Kidney tubule cell (primary cell): ENCODE measurements at regions not wholly inside any gene's neighbourhood (a gene's known extent, or its start where the extent isn't known, plus 50 kb on each side); places are given as distances from the start of the nearest gene placed in this dataset.
"Not testable (repeated sequence)": the region's sequence is repeated elsewhere in the genome, so short reads cannot be mapped to it uniquely, and the experiment has no call there.

ENCODE experiments used
- DNase-seq: peaks from one replicate; pipeline ENCODE4 v3.0.0-alpha.2; 2018; ENCODE audit warnings: low spot score

DNA sequence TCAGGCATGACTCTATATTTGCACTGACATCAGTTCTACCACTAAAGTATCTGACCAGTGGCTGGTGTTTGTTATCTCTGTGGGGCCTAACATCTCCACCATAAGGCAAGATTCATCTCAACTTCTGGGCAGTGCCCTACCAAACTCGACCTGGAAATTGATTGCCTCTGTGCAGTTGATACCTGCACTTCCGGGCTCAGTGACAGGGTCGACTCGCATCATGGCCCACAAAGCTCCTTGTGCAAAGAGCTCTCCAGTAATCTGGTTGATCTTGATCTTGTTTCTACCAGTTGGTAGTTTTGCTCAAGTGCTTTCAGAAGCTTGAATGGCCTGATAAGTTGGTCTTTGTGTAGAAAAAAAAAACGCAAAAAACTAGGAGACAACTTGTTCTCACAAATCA, 501.1 kb upstream of the JAG1 start:
- no peak for DNase-seq

DNA sequence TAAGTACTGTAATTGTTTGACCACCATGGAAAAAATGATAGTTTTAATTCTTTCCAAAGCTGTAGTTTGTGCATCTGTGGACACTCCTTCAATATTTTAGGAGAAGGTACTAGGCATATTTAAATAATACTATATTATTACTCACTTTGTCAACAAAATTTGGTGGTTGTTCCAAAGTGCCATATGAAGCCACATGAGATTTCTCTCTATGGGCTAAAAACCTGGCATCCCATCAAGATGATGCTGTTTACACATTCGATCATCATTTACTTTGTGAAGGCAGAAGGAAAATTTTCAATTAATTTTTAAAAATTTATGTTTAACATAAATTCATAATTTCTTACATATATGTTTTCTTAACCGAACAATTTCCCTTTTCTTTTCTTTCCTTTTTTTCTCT, 502.6 kb upstream of the JAG1 start:
- no peak for DNase-seq

DNA sequence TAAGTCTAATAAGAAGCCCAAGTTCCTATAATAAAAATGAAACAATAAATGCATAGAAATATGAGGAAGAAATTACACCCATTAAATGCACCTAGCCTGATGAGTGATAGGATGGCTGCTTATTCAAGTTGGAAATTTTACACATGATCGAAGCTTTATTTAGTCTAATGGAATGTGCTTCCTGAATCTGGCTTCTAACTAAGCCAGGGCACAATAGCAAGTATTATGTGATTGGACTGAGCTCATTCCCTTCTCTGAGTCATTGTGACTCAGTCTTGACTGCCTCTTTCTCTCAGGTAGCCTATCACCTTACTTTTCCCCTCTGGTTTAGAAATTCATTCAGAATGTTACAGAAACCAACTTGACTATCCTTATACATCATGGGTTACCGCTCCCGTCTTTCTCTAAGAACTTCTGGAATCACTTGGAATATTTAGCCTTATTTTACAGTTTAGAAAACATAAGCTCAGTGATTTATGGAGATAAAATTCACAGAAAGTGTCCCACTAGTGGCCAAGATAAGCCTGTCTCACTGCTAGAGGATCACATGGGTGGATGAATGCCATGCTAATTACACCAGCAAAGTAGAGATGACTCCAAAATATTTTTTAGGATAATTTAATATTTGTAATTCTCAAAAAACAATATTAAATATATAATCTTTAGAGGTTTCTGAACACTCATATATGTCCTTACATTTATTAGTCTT, 505.3 kb upstream of the JAG1 start:
- DNase-seq, result peak; percentile 98

DNA sequence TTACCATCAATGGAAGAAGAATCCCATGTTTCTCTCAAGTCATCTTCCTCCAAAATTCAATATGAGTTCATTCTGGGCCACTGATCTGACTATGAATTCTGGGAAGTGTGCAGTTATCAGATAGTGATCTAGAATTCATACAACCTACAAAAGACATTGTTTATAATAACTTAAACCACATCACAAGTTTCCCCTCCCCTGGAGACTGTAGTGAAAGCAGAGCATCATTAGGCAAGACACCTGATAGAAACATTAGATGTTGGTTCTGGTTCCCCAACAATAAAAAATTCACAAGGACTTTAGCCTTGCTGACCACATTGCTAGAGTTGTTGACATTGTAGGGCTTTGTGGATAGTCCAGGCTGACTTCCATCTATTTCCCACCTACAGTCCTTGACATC, 506.4 kb upstream of the JAG1 start:
- DNase-seq, result no peak

DNA sequence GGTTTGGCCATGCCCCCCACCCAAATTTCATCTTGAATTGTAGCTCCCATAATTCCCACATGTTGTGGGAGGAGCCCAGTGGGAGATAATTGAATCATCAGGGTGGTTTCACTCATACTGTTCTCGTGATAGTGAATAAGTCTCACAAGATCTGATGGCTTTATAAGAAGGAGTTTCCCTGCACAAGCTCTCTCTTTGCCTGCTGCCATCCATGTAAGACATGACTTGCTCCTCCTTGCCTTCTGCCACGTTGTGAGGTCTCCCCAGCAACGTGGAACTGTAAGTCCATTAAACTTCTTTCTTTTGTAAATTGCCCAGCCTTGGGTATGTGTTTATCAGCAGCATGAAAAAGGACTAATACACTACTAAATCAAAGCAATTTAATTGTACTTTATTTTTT, 507.3 kb upstream of the JAG1 start:
- not testable (repeated sequence) for DNase-seq

DNA sequence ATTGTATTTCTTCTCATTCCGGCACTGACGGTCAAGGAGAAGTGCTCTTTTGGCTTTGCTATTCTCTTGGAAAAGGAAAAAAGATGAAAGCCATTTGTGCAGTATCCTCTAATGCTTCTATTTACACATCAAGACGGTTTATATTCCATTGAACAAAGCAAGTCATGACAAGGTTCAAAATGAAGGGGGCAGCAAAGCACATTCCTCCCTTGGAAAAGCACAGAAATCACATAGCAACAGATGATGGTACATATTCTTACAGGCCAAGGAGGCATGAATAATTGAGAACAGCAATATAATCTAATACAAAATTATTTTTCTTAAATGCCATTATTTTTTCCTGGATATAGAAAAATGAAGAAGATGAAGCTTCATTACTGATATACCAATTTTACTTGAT, 508.2 kb upstream of the JAG1 start:
- DNase-seq, result no peak

DNA sequence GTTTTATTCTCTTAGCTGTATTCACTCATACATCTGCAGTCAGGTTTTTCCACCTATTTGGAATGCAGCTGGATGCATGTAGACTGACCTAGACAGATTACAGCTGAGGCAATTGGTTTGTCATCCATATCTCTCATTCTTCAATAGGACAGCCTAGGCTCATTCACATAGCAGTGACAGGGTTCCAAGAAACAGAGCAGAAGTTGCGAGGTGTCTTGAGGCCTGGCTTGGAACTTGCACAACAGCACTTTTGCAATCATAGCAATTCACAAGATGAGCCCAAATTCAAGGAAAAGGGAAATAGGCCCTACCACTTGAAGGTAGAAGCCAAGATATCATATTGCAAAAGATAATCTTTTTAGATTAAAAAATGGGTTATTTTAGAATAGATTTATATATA, 508.9 kb upstream of the JAG1 start:
- DNase-seq, result no peak

DNA sequence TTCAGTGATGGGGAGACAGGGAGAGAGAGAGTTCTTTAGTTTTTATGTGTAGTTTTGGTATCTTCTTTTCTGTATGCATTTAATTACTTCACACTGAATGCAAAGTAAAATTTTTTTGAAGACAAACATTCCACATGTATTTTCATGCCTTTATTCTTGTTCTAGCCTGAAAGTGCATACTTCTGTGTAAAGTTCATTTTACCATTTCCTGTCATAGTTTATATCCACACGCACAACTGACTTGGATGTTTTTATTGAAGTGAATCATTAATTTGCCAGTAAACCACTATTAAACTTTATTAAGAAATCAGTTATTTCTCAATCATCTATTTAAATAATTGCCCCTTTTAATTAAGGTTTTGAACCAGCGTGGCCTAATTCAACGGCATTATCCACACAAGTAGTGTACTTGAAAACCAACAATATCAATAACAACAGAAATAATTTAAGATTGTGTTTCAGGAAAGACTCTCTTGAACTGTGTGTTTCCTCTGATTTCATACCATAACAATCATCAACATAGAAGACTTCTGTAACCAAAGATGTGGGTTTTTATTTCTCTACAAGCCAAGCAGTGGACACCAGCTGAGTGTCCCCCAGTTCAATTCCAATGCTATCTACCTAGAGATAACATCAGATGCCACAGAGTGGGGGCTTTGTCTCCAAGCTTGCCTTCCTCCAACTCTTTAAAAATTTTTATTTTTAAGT, 512.7 kb upstream of the JAG1 start:
- DNase-seq, result peak; percentile 46

DNA sequence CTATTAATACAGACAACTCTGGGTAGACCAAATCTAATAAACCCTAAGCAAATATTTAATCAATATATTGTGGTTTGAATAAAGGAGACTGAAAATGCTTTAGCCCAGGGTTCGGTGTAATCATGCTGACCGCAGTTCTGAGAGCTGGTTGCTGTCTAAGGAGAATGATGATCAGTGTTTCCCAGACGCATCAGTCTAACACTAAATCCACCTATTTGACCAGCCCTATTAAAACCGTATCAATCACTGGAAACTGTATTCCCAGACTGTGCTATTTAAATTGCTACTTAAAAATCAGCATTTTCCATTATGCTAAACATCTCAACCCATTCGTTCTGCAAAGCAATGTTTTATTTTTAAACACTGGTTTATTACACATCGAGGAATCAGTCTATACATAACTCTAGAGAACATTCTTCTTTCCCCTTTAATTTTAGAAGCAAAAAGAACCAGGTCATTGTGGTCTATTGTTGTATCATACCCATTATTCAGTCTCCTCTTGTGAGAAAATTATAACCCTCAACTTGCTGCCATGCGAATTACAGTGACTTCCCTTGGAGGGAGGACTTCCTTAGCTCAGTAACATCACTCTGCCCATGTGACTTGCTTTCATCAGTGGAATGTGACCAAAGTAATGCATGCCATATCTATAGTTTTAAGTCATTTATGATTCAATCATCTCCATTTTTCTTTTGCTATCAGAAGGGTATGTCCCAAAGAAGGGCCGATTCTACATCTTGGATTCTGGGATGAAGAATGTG, 515.2 kb upstream of the JAG1 start:
- DNase-seq, result no peak

DNA sequence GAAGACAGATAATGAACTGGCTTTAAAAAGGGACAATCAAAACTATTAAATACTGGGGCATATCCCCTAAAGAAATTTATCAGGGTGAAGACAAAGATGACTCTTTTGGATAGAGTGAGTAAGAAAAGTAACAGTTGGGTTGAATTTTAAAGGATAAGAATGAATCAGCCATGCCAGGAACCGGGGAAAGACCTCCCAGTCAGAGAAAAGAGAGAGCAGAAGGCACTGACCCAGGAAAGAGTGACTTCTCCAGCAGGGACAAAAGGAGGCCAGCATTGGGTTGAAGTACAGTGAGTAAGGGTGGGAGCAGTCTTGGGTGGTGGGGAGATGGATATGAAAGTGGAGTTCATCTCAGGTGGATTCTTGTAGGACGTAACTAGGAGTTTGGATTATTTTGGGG, 516.9 kb upstream of the JAG1 start:
- DNase-seq, result peak; percentile 65

DNA sequence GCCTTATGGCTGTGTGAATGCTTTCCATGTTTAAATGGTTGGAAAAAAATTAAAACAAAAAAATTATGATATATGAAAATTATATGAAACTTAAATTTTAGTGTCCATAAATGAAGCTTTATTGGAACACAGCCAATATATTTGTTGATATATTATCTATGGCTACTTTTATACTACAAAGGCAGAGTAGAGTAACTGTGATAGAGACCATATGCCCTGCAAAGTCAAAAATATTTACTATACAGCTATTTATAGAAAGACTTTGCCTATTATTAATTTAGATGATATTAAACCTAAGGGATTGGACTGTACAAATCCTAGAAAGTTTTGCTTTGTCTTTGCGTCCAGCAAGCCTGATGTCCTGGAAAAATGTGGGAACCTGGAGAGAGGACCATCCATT, 518.3 kb upstream of the JAG1 start:
- DNase-seq, result no peak

DNA sequence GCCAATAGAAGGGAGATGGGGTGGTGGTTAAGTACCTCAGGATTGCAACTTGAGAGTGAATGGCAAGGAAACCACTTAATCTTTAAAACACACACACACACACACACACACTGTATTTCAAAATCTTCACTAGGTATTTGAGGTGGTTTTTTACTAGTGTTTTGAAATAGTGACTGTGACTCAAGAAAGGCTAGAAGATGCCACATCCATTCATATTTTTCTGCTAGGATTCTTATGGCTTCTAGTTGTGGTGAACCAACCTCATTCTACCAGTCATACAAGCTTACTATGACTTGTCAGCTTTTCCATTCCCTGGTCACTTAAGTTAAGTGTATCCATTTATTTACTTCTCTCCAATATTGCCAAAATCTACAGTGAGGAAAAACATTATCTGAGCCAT, 519.4 kb upstream of the JAG1 start:
- DNase-seq, result peak; percentile 49

DNA sequence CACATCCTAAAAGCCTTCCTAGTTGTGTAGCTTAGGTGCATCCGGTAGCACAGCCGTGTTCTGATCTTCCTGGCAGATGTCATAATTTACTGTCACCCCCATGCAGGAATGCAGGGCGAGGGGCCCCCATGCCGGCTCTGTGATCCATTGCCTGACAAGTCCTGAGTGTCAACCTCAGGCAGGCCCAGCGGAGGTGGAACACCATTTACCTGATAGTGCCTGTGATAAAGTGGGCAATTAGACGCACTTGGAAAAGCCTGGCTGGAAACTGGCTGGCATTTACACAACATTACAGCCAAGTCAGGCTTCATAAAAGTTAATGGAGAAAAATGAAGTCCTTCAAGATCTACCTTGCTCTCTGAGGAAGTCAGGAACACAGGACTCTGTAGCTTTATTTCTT, 521.4 kb upstream of the JAG1 start:
- peak; percentile 36 for DNase-seq

DNA sequence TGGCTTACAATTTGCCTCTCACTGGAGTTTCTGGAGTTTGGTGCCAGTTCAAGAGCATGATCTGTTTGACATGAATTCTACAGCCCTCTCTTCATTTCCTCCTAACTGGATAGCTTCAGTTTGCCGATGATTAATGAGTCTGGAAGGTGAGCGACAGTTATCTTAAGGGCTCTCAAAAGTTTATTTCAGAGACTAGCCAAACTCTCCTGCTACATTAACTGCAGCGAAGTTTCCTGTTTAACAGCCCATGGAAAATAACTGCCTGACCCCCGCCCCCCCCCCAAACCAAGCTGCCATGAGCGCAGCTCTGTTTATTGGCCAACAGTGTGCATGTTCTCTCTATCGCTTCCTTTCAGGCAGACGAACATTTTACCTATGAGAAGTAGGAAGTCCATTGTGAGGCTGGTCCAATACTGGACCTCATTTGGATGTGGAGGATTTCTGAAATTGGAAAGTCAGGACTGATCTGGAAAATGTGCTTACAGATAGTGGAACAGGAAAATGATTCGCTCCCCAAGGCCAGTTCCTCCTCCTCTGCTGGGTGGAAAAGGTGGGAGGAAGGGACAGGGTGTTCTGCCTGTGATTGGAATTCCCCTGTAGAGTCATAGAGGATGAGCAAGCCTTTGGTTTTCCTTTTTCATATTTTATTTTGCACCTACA, 522.2 kb upstream of the JAG1 start:
- DNase-seq, result peak; percentile 95

DNA sequence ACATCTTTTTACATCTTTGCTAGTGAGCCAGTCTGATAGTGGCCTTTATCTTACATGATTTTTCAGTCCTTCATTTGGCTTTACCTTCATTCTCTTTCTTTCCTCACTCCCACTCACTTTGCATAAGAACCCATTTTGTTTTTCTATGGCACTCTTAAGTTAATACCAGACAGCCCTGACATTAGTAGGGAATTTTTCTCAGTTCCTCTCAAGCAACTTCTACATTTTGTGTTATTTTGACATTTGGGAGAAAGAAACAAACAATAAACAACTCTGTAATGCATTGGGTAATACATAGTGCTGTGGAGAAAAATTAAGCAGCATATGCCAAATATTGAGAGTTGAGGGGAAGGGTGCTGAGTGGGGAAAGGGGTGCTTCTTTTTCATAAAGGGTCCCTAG, 524.1 kb upstream of the JAG1 start:
- DNase-seq, result no peak

DNA sequence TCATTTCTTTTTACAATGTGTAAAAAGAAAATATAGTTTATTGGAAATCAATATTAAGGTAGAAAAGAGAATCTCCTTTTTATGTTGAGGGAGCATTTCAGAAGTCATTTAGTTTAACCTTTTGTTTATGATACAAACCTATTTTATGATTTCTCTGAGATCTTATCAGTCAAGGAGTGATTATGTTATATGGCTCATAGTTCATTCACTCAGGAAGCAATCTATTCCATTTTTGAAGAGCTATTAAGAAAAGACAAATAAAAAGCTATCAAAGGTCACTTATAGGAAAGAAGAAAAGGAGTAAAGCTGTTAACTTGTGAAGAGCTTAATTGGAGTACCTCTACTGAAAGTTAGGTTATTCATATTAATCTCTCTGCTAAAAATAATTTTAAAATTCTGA, 526.6 kb upstream of the JAG1 start:
- DNase-seq, result no peak

DNA sequence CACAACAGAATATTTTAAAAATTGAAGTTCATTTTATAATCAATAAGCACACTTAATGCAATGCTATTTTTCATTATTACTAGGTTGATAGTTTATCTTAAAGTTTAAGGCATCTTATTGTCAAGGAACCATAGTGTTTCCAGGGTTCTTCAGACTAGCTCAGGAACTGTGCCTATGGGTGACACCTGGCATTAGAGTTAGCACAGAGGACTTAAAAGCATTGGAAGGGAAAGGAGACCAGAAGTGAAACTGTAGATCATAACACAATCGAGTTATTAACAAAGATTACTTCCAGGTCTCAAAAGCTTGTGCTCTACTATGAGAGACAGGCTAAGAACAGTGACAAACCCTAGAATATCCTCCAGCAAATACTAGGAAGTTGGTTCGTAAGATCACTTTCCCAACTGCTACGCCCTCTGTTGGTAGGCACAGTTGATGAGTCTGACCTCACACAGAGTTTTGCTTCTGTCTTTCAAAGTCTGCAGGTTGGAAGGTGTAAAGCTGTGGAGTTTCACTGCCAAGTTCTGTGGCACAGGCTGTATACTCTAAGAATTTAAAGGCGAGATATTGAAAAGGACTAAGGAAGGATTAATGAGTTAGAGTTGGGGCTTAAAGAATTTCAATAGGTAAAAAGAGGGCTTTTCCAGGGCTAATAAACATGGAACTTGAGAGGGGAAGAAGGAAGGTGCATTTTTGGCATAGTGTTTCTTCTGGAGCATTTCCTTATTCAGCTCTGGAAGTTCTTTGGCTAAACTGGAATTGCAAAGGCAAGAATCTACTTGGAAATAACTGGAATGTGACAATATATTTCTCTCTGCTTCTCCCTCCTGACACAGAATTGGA, 531.3 kb upstream of the JAG1 start:
- DNase-seq, result peak; percentile 79

DNA sequence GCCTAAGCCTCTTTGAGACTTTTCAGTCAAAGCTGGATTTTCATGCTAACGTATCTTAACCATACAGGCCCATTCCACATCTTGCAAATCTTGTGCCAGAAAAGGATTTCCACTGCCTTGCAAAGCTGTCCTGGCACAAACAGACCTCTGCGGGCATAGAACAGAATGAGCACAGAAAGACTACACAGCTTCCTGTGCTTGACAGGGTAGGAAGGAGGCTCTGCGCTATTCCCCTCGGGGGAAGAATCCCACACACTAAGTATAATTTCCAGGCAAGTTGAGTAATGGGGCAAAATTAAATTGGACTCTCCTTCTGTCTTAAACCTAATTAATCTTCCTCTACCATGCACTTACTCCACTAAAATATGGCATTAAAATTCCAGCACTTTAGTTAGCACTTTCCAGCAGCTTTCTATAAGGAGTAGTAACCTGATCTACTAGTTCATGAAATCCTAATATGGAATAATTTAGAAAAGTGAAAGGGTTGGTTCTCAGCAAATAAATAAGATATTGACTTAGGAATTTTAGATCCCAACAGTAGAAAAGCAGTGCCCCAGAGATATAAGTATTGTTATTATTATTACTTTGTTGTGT, 532.1 kb upstream of the JAG1 start:
- no peak for DNase-seq

DNA sequence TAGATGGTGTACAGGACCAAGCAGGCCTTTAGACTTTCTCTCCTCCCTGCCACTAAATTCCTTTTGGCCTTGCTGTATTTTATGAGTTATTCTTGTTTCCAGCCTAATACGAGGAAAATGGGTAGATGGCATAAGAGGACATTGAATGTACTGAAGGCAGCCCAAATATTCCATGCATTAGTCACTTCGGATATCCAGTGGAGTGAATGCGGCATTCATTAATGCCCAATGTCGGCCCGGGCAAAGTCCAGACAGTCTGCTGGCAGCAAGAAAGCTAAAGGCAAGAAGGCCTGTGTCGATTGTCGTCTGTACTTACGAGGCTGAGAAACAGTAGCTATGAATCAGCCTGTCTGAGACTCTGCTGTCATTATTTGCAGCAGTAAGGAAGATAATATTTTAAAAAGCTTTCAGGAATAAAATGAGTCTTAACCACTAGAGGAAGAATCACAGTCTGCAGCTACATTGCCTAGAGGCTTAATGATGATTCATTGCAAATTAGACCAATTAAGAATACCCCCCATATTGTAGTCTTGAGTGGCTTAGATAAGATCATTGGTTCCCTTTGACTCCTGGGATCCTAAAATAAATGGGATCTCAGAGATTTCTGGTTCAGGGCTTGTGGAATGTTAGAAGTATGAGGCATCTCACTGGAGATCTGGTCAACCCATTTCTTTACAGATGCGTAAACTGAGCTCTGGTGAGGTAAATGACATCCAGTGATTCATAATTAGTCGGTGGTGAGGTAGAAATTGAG, 534.1 kb upstream of the JAG1 start:
- DNase-seq, result peak; percentile 99

DNA sequence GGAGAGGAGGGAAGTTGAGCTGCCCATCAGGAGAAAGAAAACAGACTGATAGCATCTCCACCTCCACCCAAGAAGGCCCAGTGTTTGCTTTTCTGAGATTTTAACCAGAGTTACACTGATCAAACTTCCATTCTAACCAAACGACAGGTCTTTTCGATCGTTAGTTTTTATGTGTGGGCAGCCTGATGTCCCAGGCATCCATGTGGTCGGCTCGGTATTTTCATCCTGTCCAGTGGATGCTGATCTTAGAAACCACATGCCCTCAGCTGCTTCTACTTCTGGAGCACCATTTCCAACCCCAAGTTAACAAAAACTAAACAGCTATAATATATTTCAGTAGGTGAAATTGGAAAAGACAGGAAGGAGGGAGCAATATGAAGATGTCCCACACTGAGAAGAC, 536.8 kb upstream of the JAG1 start:
- DNase-seq, result no peak

DNA sequence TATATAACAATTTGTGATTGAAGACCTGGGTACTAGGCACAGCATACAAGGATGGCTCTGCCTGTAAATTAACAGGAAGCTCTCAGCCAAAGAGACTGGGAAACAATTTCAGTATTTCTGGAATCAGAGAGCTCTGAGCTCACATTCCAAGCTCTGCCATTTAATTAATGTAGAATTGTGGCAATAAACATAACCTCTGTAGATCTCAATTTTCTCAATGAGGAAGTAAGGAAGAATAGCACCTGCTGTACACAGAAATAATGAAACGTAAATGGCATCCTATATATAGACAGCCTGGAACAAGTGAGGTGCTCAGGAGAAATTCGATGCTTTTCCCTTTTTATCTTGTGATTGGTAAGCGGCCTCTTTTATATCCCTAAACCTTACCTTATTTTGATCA, 538.5 kb upstream of the JAG1 start:
- no peak for DNase-seq
